KG1 (cell line): ENCODE measurements at regions not wholly inside any gene's neighbourhood (a gene's known extent, or its start where the extent isn't known, plus 50 kb on each side); places are given as distances from the start of the nearest gene placed in this dataset.
A peak's percentile ranks its signal among the peaks of the same experiment; 100 is the strongest.
"Not testable (repeated sequence)": the region's sequence is repeated elsewhere in the genome, so short reads cannot be mapped to it uniquely, and the experiment has no call there.

ENCODE experiments used
- DNase-seq: peaks from one replicate; lab custom pipeline; 2025; lab: John Stamatoyannopoulos, UW

GRCh38 chr5:90285581-90285980 lies 124.0 kb downstream of the CETN3 start:
- no peak for DNase-seq

- DNase-seq, result no peak
Observed at GRCh38 chr5:90284375-90284774, 125.2 kb downstream of the CETN3 start.

GRCh38 chr5:90279091-90279490 lies 130.5 kb downstream of the CETN3 start:
- DNase-seq, result no peak

DNA sequence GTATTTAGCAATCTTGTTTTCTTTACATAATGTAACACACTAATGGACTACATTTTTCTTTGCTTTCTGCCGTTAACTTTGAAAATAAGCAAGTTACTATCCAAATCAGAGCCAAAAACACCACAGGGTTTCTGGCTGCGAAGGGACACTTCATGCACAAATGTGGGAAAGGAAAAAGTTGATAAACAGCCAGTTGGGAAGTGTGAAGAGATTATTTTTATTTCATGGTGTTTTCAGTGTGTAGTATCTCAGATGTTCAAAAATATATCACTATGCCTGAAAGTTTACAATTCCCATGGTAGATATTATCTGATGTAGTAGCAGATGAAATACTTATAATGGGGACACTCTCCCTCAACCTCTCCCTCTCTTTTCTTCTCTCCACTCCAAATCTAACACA lies 135.3 kb downstream of the CETN3 start:
- no peak for DNase-seq

DNA sequence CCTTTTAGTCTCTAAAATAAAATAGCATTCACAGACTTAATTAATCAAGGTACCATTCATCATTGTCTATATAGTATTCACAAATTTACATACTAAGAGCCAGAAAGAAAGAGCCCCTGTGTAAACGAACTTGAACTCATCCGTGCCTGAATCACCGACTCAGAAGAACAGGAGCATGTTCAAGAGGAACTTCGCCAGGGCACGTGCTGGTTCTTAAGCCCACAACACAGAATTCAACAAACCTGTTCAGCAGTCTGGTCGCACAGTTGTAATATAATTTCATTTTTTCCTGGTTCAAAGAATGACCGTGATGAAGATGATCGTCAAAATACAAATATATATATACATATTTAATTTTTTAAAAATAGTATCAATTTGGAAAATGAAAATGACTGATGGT lies 141.9 kb downstream of the CETN3 start:
- DNase-seq, result no peak

GRCh38 chr5:90265545-90265857 lies 144.1 kb downstream of the CETN3 start:
- peak; percentile 3 for DNase-seq

- DNase-seq, result no peak
Observed at GRCh38 chr5:90264689-90265544, 144.6 kb downstream of the CETN3 start.

GRCh38 chr5:90263102-90263820 lies 146.3 kb downstream of the CETN3 start:
- no peak for DNase-seq

DNA sequence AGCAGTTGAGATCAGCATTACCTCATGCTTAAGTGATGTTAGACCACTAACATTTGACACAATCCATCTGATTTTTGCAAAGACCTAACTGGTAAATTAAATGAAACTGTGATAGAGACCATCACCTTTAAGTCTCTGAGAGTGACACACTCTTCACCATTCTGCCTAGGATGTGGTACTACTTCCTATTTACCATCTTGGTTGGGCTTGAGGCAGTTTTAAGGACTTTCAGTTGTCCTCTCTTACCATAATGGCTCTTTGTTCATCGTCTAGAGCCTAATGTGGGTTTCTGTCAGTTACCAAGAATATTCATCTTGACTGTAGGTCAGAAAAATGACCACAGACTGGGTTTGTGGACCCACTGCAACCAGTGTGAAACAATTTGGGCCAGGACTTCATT lies 158.1 kb downstream of the CETN3 start:
- no peak for DNase-seq

DNA sequence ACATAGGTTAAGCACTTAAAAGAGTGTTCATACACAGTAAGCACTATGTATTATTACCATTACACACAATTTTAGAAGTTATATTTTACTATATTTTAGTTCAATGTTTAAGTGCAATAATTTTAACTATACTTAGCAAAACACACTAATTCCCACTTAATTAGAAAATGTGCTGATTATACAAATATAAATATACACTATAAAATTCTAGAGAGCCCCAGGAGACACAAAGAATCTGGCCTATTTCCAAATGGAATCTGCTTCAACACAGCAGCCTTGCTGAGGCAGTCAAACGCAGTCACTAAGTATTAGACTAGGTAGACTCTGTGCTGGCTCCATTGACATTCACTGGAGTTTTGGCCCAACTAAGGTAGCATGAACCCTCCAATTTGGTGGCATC lies 160.9 kb downstream of the CETN3 start:
- no peak for DNase-seq

- not testable (repeated sequence) for DNase-seq
Observed at GRCh38 chr5:90243848-90244247, 165.7 kb downstream of the CETN3 start.

DNA sequence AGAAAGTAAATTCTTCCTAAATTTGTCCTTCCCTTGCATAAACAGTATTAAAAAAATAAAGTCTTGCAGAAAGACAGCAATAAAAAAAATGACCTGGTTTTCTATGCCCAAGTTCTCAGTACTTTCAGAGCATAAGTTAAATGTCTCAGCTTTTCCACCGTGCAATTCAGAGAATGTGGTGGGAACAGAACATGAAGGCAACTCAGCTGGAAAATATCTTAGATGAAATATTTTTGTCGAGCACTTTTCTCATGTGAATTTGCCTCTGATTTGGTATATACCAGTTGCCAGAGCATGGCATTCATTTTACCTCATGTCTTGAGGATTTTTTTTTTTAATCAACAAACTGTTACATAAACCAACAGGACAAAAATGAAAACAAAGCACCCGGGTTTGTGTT lies 176.1 kb downstream of the CETN3 start:
- no peak for DNase-seq

GRCh38 chr5:90231688-90232087 lies 177.9 kb downstream of the CETN3 start:
- DNase-seq, result no peak

GRCh38 chr5:90227683-90228082 lies 181.9 kb downstream of the CETN3 start:
- no peak for DNase-seq

DNA sequence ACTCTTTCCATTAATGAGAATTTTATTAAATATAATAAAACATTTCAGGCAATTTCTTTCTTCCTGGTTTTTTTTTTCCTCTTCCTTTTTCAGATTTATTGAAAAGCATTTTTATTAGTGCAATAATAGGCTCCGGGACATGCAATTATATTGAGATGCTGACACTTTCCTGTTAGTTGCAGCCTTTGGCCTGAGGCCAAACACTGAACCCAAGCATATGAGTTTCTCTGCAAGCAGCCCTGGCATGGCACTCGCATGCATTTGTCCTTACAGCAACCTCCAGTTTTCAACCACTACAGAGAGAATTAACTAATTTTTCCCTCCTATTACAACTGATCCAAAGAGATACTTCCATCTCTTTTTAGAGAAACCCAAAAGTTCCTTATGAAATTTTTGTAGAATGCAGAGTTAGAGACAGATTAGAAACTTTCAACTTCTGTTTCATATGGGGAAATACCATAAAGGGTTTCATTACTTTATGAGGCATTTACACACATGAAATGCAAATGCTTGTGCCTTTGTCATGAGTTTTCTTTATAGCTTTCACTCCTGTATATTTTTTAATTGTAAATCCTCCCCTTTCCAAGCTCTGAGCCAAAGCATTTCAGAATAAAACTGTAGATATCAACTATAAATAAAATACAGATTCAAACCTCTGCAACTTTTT lies 183.0 kb downstream of the CETN3 start:
- no peak for DNase-seq

- DNase-seq, result no peak
Observed at GRCh38 chr5:90224342-90224741, 185.2 kb downstream of the CETN3 start.

DNA sequence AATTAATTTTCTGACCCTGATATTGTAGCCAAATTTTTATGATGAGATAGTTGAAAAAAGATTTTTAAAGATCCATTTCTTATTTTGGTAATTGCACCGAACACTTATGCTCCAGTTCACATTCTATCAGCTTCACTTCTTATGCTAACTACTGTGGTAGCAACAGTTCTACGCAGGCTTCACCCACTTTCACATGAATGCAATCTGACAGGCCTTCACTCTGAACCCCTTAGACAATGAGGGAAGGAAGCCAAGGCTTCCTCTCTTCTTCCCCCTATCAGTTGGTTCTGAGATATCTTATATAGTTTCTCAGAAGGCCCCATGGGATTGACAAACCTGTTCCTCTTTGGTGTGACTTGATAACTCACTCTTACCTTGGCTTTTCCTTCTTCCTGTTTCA lies 185.8 kb downstream of the CETN3 start:
- no peak for DNase-seq

GRCh38 chr5:90221951-90222350 lies 187.6 kb downstream of the CETN3 start:
- DNase-seq, result no peak

DNA sequence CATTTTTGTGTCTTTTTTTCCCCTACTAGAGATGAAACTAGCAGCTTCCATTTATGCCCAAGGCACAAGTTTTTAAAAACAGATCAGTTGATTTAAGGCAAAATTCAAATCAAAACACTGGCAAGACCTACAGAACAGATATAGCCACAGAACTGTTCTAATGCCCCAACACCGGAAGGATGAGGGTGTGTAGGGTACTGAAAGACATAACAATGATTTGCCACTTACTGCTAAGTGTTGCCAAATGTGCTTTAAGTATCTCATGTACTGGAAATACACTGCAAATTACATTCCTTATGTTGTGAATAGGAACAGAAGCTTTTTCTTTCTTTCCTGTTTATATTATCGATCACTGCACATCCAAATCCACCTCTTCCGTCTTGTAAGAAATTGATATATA lies 189.0 kb downstream of the CETN3 start:
- no peak for DNase-seq

- DNase-seq, result no peak
Observed at GRCh38 chr5:90214991-90215390, 194.6 kb downstream of the CETN3 start.

DNA sequence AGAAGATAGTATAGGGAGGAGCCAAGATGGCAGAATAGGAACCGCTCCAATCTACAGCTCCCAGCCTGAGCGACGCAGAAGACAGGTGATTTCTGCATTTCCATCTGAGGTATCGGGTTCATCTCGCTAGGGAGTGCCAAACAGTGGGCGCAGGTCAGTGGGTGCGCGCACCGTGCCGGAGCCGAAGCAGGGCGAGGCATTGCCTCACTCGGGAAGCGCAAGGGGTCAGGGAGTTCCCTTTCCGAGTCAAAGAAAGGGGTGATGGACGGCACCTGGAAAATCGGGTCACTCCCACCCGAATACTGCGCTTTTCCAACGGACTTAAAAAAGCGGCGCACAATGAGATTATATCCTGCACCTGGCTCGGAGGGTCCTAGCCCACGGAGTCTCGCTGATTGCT lies 201.2 kb downstream of the CETN3 start:
- DNase-seq, result not testable (repeated sequence)

DNA sequence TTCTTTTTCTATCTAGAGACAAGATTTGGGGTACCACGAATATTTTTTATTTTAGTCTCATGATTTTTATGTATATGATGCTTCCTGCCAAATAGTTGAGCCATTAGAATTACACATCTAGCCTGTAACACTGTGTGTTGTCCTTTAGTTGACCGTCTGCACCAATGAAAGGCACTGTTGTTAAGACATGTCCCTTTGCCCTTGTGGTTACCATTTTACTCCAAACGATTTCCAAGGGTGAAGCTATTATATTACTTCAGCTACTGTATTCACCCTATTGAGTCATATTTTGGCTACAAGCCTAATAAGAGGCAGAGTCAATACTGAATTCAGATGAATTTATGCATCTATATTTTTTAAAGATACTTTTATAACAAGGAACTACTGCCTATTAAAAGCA lies 207.6 kb downstream of the CETN3 start:
- no peak for DNase-seq

- no peak for DNase-seq
Observed at GRCh38 chr5:90193185-90193822, 216.3 kb downstream of the CETN3 start.
